ENCODE measurements at regions not wholly inside any gene's neighbourhood (a gene's known extent, or its start where the extent isn't known, plus 50 kb on each side); places are given as distances from the start of the nearest gene placed in this dataset.
"Not testable (repeated sequence)": the region's sequence is repeated elsewhere in the genome, so short reads cannot be mapped to it uniquely, and the experiment has no call there.

DNA sequence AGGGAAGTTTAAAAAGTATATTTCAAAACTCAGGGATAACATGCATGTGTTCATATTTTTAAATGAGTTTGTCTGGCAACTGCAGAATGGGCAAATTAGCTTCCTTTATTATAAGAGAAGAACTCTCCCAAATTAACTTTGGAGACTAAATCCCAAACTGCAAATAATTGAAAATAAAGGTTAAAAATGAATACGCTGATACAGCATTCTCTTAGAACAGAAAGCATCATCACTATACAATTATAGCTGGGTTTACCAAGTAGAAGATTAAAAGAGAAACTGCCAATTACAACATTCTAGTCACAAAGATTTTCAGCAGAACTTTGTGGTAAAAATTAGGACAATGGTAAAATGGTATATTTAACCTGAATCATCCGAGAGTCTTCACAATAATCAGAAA lies 73.3 kb downstream of the OLFM4 start:
- Mint-ChIP-seq H3K9me3 (no peaks in the 10 kb centered on the region), H3K27me3 (no peaks in the 10 kb centered on the region), H3K27ac (no peak overlapping the region), H3K36me3 (ENCODE audit: low read depth) (no peaks in the 10 kb centered on the region), H3K4me1 (no peaks in the 10 kb centered on the region), H3K4me3 (no peak overlapping the region)
- DNase-seq, result no peak
- POLR2A ChIA-PET, result no interaction called here
- CTCF ChIA-PET, result no interaction called here

DNA sequence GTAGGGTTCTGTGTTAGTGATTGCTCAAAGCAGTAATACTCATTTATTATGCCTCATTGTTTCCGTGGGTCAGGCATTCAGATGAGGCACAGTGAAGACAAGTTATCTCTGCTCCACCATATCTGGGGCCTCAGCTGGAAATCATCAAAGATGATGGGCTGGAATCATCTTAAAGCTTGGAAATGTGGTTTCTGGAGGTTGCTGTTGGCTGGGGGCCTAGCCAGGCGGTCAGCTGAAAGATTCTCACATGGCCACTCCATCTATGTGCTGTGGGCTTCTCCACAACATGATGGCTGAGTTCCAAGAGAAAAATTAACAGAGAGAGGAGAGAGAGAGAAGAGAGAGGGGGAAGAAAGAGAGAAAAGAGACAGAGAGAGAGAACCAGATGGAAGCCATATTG lies 75.5 kb downstream of the OLFM4 start:
- Mint-ChIP-seq H3K36me3 (ENCODE audit: low read depth) (no peaks in the 10 kb centered on the region), H3K4me3 (no peak overlapping the region)
- CTCF ChIA-PET, result no interaction called here

DNA sequence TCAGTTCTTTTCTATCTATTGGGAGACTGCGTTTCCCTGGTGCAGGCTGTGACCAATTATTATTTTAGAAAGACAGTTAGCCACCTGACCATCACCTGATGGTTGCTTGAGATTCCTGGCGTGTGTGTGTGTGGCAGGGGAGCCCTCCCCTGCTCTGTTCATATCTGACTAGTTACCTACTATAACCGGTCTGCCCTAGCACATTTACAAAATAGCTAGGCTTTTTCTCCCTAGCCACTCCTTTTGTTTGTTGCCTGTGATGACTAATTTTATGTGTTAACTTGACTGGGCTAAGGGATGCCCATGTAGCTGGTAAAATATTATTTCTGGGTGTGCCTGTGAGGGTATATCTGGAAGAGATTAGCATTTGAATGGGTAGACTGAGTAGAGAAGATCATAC lies 76.9 kb downstream of the OLFM4 start:
- DNase-seq, result no peak
- POLR2A ChIA-PET, result no interaction called here
- CTCF ChIA-PET, result no interaction called here
- H3K4me1 Mint-ChIP-seq, result no peaks in the 10 kb centered on the region
- H3K27me3 Mint-ChIP-seq, result no peaks in the 10 kb centered on the region
- H3K4me3 Mint-ChIP-seq, result no peak overlapping the region
- H3K36me3 Mint-ChIP-seq (ENCODE audit: low read depth), result no peaks in the 10 kb centered on the region
- no peaks in the 10 kb centered on the region for H3K9me3 Mint-ChIP-seq
- no peak overlapping the region for H3K27ac Mint-ChIP-seq

More for the DNA sequence above, 75.5 kb downstream of the OLFM4 start:
- Mint-ChIP-seq H3K27me3 (no peaks in the 10 kb centered on the region), H3K27ac (no peak overlapping the region), H3K9me3 (no peaks in the 10 kb centered on the region), H3K4me1 (no peaks in the 10 kb centered on the region)
- POLR2A ChIA-PET, result no interaction called here
- DNase-seq, result no peak

- Mint-ChIP-seq H3K9me3 (no peaks in the 10 kb centered on the region), H3K4me3 (no peak overlapping the region), H3K4me1 (no peaks in the 10 kb centered on the region), H3K27me3 (no peaks in the 10 kb centered on the region), H3K27ac (no peak overlapping the region), H3K36me3 (ENCODE audit: low read depth) (no peaks in the 10 kb centered on the region)
- ChIA-PET CTCF (no interaction called here), POLR2A (no interaction called here)
- DNase-seq, result no peak
Observed at GRCh38 chr13:53105890-53106289, 77.3 kb downstream of the OLFM4 start.

GRCh38 chr13:53110181-53110580 lies 81.6 kb downstream of the OLFM4 start:
- no peaks in the 10 kb centered on the region for H3K9me3 Mint-ChIP-seq
- no peaks in the 10 kb centered on the region for H3K36me3 Mint-ChIP-seq (ENCODE audit: low read depth)
- no peaks in the 10 kb centered on the region for H3K27me3 Mint-ChIP-seq
- POLR2A ChIA-PET, result no interaction called here
- DNase-seq, result no peak
- CTCF ChIA-PET, result no interaction called here
- H3K4me3 Mint-ChIP-seq, result no peak overlapping the region
- no peak overlapping the region for H3K27ac Mint-ChIP-seq
- no peaks in the 10 kb centered on the region for H3K4me1 Mint-ChIP-seq

DNA sequence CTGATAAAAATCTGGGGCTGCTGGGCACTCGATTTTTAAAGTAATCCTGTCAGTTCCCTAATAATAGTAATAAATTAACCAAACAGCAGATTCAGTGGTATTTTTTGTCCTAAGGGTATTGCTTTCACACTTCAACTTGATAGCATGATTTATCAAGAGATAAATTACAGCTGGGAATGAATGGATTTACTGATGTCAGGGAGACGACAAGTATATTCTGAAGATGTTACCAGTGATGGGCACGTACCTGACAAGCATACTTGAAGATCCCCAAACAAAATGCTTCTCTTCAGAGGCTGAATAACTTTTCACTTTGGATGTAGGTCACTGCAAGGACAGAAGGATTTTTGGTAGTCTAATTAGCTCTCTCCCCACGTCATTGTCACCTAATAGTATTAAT lies 82.0 kb downstream of the OLFM4 start:
- Mint-ChIP-seq H3K27ac (no peak overlapping the region), H3K36me3 (ENCODE audit: low read depth) (no peaks in the 10 kb centered on the region), H3K4me3 (no peak overlapping the region), H3K4me1 (no peaks in the 10 kb centered on the region), H3K27me3 (no peaks in the 10 kb centered on the region), H3K9me3 (no peaks in the 10 kb centered on the region)
- DNase-seq, result no peak
- CTCF ChIA-PET, result no interaction called here
- POLR2A ChIA-PET, result no interaction called here

GRCh38 chr13:53112522-53112921 lies 83.9 kb downstream of the OLFM4 start:
- H3K36me3 Mint-ChIP-seq (ENCODE audit: low read depth), result no peaks in the 10 kb centered on the region
- no peak overlapping the region for H3K4me3 Mint-ChIP-seq
- ChIA-PET POLR2A (no interaction called here), CTCF (no interaction called here)
- no peaks in the 10 kb centered on the region for H3K4me1 Mint-ChIP-seq
- no peaks in the 10 kb centered on the region for H3K27me3 Mint-ChIP-seq
- H3K27ac Mint-ChIP-seq, result no peak overlapping the region
- no peaks in the 10 kb centered on the region for H3K9me3 Mint-ChIP-seq
- DNase-seq, result no peak

GRCh38 chr13:53117048-53117447 lies 88.4 kb downstream of the OLFM4 start:
- H3K9me3 Mint-ChIP-seq; H3K4me3 Mint-ChIP-seq; H3K4me1 Mint-ChIP-seq; POLR2A ChIA-PET; H3K27ac Mint-ChIP-seq; H3K27me3 Mint-ChIP-seq; DNase-seq; H3K36me3 Mint-ChIP-seq (ENCODE audit: low read depth): not testable (repeated sequence)
- CTCF ChIA-PET, result interaction anchor here (0.6 kb wide), 1 partner anchor 1487 kb away, joined by 3 read pairs; no protein-coding TSS in a partner anchor

DNA sequence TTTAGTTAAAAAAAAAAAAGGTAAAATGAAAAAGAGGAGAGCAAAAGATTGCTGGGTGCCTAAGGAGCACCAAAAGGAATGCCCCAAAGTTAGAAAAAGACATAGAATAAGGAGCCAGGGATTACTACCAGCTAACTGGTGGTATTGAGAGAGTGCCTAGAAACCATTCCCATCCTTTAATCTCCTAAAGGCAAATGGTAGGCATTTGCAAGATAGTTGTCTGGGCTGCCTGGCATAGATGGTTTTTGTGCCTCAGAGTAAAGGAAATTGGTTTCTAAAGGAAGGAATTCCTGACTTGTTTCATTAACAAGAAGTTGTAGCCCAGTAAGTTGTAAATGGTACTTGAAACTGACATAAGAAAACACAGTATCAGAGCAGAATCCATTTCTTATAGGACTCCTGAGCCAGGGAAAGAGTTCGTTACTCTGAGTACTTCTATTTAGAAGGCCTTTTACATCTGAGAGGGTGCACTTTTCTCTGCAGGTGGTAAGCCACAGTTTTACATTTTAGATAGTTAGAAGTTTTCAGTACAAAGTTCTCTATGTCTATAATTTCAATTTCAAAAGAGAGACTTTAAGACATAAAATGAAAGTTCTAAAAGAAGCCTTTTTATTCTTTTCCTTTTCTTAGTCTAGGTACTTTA lies 92.6 kb downstream of the OLFM4 start:
- H3K4me1 Mint-ChIP-seq, result no peaks in the 10 kb centered on the region
- H3K4me3 Mint-ChIP-seq, result no peak overlapping the region
- no peaks in the 10 kb centered on the region for H3K36me3 Mint-ChIP-seq (ENCODE audit: low read depth)
- POLR2A ChIA-PET, result no interaction called here
- no peaks in the 10 kb centered on the region for H3K27me3 Mint-ChIP-seq
- H3K9me3 Mint-ChIP-seq, result no peaks in the 10 kb centered on the region
- no peak for DNase-seq
- no peak overlapping the region for H3K27ac Mint-ChIP-seq
- CTCF ChIA-PET, result no interaction called here

DNA sequence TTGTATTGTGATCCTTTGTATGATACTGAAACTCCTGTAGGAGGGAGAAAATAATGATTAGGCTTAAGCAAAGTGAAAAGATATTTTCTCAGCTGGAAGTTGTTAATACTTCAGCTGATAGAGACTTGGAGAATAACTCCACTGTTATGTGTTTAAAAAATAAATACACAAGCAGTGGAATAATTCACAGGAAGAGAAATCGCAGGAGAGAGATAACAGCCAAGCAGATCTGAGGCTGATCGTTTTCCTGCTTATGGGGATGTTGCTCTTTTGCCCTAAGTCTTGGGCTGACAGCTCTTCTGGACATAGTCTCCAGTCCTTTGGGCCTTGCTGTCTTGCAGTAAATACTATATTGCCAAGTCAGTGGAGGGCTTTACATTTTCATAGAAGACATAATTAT lies 93.3 kb downstream of the OLFM4 start:
- no peaks in the 10 kb centered on the region for H3K4me1 Mint-ChIP-seq
- H3K27me3 Mint-ChIP-seq, result no peaks in the 10 kb centered on the region
- no peak for DNase-seq
- POLR2A ChIA-PET, result no interaction called here
- no peak overlapping the region for H3K27ac Mint-ChIP-seq
- H3K36me3 Mint-ChIP-seq (ENCODE audit: low read depth), result no peaks in the 10 kb centered on the region
- H3K9me3 Mint-ChIP-seq, result no peaks in the 10 kb centered on the region
- CTCF ChIA-PET, result no interaction called here
- no peak overlapping the region for H3K4me3 Mint-ChIP-seq

DNA sequence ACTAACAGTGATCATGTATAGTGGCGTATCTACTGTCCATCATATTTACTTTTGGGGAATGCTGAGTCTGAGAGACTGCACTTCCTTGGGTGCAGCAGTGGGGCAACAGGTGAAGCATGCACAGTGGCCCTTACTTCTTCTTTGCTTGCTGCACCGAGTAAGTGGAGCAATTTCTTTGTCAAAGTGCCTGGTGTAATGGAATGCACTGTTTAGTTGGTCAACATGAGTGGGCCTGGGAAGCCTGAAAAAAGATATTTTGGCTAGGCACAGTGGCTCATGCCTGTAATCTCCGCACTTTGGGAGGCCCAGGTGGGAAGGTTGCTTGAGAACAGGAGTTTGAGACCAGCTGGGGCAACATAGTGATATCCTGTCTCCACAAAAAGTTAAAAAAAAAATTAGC lies 94.9 kb downstream of the OLFM4 start:
- ChIA-PET CTCF (no interaction called here), POLR2A (no interaction called here)
- H3K4me3 Mint-ChIP-seq, result no peak overlapping the region
- H3K36me3 Mint-ChIP-seq (ENCODE audit: low read depth), result no peaks in the 10 kb centered on the region
- no peaks in the 10 kb centered on the region for H3K27me3 Mint-ChIP-seq
- no peaks in the 10 kb centered on the region for H3K4me1 Mint-ChIP-seq
- no peak for DNase-seq
- no peaks in the 10 kb centered on the region for H3K9me3 Mint-ChIP-seq
- no peak overlapping the region for H3K27ac Mint-ChIP-seq

GRCh38 chr13:53124623-53125022 lies 96.0 kb downstream of the OLFM4 start:
- ChIA-PET POLR2A (no interaction called here), CTCF (no interaction called here)
- Mint-ChIP-seq H3K9me3 (no peaks in the 10 kb centered on the region), H3K4me1 (no peaks in the 10 kb centered on the region), H3K36me3 (ENCODE audit: low read depth) (no peaks in the 10 kb centered on the region), H3K4me3 (no peak overlapping the region), H3K27me3 (no peaks in the 10 kb centered on the region), H3K27ac (no peak overlapping the region)
- no peak for DNase-seq

- CTCF ChIA-PET, result no interaction called here
- DNase-seq, result no peak
- Mint-ChIP-seq H3K36me3 (ENCODE audit: low read depth) (no peaks in the 10 kb centered on the region), H3K4me1 (no peaks in the 10 kb centered on the region), H3K9me3 (no peaks in the 10 kb centered on the region), H3K27me3 (no peaks in the 10 kb centered on the region), H3K27ac (no peak overlapping the region), H3K4me3 (no peak overlapping the region)
- POLR2A ChIA-PET, result interaction anchor here (0.7 kb wide), 1 partner anchor 97 kb away, joined by 3 read pairs; no protein-coding TSS in a partner anchor
Observed at GRCh38 chr13:53126841-53127245, 98.2 kb downstream of the OLFM4 start.

GRCh38 chr13:53127373-53127772 lies 98.8 kb downstream of the OLFM4 start:
- Mint-ChIP-seq H3K36me3 (ENCODE audit: low read depth) (no peaks in the 10 kb centered on the region), H3K27ac (no peak overlapping the region), H3K9me3 (no peaks in the 10 kb centered on the region), H3K27me3 (no peaks in the 10 kb centered on the region), H3K4me3 (no peak overlapping the region), H3K4me1 (no peaks in the 10 kb centered on the region)
- CTCF ChIA-PET, result no interaction called here
- POLR2A ChIA-PET, result no interaction called here
- DNase-seq, result no peak

Measured in activated CD4-positive, alpha-beta T cell treated with anti-CD3 and anti-CD28 coated beads, Interleukin-2, amount 10 ng/mL, durations not matched to agents 7 days and 5 days (primary cell).